ENCODE measurements at regions not wholly inside any gene's neighbourhood (a gene's known extent, or its start where the extent isn't known, plus 50 kb on each side); places are given as distances from the start of the nearest gene placed in this dataset.
"Not testable (repeated sequence)": the region's sequence is repeated elsewhere in the genome, so short reads cannot be mapped to it uniquely, and the experiment has no call there.

DNA sequence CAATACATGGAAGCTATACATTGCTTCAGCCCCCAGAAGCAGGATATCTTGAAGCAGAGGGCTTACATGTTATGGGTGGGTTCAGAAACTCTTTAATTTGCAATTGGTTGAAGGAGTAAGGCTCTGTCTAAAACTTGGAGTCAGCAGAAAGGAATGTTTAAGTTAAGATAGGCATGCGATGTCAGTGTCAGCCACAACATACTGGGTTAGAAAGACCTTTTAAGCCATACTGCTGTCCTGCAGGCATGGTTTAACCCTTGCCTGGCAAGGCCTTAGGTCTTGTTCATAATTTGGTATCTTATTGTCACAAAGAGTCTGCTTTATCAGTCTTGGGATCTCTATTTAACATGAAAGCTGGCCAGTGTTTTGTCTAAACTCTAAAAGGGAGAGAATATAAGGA lies 1619.6 kb upstream of the WWC1 start:
- DNase-seq = no peak

DNA sequence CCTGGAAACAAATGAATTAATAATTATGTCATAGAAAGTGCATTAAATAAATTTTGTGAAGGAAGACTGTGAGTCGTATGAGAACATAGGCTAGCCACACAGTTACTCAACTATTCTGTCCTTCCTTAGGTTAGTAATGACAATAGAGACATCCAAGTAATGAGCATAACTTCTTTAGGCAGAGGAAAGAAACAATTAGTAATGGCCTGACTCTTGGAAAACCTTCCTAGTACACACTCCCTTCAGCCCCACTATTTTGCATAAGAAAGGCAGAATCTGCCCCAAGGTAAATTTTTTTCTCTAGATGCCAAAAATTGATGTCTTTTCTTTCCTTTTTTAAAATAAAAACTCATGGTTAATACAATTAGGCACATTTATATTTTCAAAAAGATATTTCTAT lies 1619.0 kb upstream of the WWC1 start:
- DNase-seq = no peak

DNA sequence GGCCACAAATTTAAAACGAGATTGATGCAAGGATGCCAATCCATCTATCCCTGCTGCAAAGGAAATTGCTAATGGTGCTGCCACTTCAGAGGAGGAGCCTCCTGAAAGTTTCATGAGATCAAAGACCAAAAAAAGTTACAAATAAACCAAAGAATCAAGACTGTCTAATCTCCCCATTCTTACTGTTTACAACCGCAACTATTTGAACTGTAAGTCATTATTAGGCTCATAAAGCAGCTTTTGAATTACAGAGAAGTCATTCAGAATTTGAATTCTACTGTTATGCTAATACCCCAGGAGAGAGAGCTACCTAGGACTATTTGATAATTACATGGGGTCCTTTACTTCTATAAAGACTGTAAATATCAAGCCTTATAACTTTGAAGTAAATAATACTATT lies 1613.6 kb upstream of the WWC1 start:
- DNase-seq = no peak

DNA sequence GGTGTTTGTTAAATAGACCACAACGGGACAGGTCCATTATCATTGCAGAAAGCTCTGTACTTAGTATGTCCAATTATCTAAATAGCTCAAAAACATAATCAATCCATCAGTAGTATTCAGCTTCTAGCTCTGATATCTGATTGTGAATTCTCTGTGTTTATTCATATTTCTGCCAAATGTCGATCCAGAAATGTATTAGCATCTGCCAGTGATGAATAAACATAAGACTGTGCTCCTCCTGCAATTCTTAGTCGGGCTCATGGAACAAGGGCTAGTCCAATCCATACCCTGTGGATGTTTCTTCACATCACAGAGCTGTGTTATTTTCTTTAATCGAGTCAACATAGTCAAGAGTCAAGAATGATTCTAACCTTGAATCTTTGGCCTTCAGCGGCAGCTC lies 1612.1 kb upstream of the WWC1 start:
- no peak for DNase-seq

DNA sequence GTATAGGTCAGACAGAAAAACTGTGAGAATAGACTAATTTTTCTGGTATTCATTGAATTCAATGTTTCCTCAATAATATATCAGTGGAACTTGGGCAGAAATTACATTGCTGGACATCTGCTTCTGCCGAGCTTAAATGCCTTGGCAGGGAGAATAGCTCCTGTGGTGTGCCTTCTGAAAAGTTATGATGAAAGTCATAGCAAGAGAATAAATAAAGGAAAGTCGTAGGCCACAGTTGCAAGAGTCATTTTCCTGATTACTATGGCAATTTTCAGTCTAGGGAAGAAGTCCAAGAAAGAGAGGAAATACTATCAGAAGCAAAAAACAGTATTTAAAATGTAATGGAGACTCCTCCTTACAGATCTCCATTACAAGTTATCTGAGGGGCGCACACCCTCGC lies 1596.1 kb upstream of the WWC1 start:
- no peak for DNase-seq

DNA sequence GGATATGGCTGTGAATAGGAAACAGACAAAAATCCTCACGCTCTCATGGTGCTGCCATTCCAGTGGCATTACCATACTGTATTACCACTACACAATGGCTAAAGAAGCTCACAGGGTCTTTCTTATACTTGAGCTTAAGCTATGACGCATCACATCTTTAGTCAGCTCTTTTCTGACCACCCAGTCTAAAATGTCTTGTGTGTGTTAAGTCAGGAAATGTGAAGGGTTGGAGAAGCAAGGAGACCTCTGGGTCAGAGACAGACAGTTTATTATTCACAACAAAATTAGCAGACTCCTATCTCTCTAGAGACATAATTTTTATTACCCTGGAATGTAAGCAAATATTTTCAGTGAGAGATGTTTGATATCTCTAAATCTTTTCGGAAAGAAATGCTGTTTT lies 1583.2 kb upstream of the WWC1 start:
- DNase-seq = no peak

DNA sequence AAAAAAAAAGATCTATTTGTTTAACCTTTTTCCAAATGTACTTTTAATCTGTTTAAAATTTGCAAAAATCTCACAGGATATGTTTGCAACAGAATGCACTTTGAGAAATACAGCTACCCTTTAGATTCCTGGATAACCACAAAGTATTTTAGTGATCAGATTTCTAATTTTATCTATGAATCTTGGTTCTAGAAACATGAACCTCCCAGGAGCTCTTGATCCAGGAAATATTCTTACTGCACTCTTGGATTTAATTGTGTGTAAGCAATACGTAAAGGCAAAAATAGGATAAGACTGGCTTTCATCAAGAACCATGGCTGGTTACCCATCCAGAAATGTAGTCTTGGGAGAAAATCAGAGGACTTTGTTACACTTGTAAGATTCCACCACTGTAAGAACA lies 1581.8 kb upstream of the WWC1 start:
- DNase-seq = no peak

DNA sequence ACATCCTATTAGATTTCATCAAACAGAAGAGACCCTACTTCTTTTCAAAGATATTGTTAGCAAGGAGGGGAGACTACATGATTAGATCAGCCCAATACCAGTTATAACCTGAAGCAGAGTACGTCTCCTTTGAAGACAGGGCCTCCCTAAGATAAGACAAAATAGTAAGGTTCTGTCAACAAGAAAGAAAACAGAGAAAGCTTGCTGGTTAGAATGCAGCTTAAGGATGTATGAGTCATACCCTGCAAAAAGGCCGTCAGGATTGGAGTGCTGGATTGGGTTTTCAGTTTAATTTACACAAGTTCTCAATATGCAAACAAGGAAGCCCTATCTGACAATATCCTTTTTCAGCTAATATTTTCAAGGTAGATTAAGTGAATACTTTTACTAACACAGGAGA lies 1581.2 kb upstream of the WWC1 start:
- DNase-seq = no peak

DNA sequence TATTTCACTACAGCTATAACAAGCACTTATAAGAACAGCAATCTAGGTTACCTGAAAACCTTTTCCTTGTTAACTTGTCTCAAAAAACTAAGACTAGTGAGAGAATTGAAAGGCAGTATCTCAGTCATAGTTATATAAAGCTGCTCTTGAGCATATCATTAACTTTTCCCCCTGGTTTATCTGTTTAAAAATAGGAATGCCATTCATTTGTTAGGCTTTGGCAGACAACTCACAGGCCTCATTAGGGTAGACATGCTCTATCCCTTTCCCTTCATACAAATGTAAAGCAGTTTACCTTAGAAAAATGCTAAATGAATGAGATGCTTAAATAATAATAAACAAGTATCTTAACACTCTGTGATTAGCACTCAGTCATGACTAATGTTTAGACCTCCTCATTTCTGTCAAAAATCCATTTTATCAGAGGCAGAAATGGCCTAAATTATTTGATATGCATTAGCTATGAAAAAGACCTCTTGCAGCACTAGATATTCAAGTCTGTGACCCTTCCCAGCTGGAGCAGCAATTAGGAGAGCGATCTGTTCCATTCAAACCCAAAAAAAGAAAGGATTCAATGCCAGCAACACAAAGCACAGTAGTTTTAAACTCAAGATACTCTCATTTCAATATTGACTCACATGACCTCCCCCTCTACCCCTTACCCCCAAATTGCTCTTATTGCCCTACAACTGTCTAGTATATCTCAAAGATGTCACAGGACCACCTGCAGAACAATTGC lies 1578.8 kb upstream of the WWC1 start:
- DNase-seq = no peak

DNA sequence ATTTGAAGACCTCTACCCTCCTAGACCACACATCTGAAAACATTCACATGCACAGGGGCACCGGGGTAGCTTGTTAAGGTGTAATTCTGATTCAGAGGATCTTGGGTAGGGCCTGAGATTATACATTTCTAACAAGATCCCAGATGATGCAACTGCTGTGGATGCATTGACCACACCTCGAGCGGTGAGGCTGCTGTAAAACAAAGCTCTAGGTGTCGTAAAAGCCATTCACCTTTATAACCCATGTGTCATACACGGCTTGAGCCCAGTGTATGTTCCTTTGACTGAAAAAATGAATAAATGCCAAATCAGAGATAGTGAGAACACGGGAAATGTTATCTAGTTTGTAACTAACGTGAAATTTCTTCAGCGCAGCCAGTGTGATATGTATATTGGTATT lies 1578.2 kb upstream of the WWC1 start:
- DNase-seq = no peak

DNA sequence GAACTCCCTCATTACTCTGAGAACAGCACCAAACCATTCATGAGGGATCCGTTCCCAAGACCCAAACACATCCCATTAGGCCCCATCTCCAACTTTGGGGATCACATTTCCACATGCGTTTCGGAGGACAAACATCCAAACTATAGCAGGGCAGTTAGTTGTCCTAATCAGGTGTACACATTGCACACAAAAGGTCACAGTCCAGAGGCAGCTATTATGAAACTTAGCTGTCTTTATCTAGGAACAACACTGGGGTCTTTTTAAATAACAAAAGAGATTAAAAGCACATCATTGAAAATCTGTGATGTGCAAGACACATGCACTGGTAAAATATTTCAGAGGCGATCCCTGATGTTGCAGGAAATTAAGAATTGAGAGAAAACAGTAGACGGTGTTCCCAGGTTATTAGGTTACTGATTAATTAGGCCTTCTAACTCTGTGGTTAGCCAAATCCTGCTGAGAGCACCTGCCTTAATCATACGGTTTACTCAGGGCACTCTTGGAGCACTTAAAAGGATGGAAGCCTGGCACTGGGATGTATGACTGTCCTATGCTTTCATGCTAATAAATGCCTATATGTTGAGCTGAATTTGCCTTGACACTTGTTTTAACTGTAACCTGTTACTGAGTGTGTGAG lies 1574.5 kb upstream of the WWC1 start:
- no peak for DNase-seq

DNA sequence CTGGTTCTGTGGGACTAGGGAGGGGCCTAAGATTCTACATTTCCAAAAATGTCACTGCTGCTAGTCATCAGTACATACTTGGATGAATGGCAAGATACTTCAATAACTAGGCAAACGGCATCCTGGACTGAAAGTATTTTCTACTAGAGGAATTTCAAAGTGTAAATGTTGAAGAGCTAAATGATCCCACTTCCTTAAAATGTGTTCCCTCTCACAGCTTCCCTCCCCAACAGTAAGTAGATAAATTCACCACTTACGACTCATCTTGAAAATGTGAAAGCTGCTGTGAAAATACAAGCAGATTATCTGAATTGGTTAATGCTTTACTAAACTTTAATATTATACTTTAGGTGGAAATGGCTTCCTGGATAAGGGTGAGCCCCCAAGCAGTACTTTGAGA lies 1571.5 kb upstream of the WWC1 start:
- DNase-seq = no peak

DNA sequence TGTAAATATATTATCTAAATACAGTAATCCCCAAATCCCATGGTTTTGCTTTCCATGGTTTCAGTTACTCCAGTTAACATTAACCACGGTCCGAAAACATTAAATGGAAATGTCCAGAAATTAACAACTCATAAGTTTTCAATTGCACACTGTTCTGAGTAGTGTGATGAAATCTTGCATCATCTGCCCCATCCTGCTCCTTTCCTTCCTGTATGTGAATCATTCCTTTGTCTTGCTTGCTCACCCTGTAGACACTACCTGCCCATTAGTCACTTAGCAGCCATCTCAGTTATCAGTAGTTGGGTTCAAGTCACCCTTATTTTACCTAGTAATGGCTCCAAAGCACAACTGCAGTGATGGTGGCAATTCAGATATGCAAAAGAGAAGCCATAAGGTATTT lies 1568.5 kb upstream of the WWC1 start:
- DNase-seq = no peak

DNA sequence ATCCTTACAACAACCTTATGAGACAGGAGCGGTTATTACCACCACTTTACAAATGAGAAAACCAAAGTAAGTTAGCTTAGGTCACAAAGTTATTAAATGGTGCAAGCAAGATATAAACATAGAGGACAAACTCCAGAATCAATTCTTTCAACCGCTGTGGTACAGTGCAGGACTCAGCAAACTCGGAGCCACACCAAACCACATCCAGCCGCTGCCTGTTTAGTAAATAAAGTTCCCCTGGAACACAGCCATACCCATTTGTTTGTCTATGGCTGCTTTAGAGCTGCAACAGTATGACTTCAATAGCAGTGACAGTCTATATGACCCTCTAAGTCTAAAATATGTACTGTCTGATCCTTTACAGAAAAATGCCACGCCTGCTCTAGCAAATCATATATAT lies 1567.2 kb upstream of the WWC1 start:
- no peak for DNase-seq

DNA sequence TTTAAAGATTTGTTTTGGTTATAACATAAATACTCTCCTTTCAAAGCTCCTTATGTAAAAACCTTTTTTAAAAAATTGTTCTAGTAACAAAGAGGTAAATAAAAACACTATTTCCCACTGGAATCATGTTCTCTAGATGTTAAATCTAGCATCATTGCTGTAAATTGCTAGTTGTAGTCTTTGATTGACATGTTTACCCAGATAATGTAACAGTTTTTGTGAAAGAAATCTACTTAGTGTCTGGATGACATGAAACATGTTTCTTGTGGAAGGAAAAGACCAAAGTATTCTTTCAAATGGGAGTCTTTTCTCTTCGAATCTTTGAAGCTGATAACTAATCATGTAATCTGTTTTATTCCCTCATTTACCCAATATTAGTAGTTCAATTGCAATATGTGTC lies 1565.9 kb upstream of the WWC1 start:
- DNase-seq = no peak

DNA sequence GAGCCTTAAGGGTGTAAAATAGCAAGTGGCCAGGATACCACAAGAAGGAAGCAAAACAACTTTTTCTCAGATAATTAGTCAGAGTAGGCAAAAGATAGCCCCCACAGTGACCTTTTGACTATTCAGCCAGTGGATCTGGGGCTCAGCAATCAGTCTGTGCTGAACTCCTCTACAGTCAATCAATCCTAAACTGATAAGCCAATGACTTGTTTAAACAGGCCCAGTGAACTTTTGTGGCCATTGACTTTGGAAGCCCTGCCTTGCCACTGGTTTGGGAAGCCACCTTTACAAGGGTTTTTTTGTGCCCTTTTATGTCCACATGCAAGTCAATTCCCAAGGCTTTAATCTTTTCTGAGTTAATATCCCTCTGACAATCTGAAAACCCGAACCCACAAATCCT lies 1565.0 kb upstream of the WWC1 start:
- DNase-seq = no peak

DNA sequence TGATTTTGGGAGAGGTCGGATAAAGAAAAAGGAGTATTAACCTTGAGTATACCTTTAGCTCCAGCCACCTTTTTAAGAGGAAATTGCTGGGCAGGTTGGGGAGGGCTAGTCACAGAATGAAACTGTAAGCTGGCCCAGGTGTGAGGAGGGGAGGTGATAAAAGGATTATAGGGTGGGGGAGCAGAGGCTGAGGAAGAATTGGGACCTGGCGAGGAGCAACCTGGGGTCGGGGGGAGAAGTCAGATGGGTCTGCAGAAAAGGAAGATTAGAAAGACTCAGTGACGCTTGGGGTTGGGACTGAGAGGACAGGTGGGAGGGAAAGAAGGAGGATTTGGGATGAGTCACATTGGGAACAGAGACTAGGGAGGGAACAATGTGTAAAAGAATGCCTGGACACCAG lies 1548.5 kb upstream of the WWC1 start:
- not testable (repeated sequence) for DNase-seq

DNA sequence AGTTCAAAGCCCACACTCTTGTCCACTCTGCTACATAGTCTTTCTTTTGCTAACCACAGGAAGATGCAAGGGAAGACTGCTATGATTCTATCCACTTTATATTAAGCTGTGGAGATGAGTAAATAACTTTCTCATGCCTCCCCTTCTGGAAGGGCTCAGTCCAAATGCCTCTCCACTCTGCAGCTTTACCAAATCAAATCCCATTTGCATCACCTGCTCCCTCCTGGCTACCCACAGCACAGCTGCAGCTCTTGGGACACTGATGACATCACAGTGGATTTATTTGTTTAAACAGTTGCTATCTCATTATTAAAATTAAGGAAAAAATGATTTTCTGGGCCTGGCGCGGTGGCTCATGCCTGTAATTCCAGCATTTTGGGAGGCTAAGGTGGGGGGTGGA lies 1544.9 kb upstream of the WWC1 start:
- no peak for DNase-seq

DNA sequence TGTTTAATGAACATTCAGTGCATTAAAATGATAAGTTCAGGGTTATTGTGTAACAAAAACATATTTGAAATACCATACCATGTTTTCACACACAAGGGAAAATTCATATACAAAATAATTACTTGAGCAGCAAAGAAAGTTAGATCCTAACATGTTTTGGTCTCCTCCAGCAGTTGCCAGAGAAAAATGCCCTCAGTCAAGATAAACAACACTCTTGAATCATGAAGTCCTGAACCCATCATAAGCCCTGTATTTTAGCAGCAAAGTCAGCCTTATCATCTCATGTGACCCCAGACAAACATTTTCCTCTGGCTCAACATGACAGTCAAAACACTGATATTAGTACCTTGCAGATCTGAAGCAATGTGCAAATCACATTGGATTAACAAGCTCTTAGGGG lies 1541.1 kb upstream of the WWC1 start:
- no peak for DNase-seq

DNA sequence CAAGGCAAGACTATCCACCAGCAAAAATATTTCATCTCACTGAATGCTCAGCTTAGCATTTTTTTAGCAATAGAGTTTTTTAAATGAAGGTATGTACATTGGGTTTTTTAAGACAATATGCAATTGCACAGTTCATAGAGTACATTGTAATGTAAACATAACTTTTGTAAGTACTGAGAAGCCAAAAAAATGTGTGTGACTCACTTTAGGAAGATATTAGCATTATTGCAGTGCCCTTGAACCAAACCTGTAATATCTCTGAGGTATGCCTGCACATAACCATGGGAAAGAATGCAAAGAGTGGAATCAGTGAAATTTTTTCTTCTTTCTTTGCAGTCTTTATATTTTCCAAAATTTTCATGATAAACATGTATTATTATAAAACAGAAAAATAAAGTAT lies 1533.3 kb upstream of the WWC1 start:
- DNase-seq = no peak

DNA sequence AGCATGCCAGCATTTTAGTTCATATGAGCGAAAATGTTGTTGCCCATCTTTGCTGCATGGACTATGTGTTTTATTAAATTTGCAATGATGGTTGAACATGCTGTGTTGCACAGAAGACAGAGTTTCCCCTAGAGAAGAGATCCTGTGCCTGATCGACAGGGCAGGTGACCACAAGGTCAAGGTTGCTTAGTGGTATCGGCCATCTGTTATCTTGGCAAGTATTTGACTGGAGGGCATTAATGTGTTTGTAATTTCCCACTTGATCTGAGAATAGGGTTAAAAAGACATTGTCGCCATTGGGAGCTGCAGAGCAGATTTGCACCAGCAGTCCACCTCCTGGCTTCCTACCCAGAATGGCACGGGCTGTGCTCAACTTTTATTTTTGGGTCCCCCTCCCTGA lies 1523.6 kb upstream of the WWC1 start:
- no peak for DNase-seq

DNA sequence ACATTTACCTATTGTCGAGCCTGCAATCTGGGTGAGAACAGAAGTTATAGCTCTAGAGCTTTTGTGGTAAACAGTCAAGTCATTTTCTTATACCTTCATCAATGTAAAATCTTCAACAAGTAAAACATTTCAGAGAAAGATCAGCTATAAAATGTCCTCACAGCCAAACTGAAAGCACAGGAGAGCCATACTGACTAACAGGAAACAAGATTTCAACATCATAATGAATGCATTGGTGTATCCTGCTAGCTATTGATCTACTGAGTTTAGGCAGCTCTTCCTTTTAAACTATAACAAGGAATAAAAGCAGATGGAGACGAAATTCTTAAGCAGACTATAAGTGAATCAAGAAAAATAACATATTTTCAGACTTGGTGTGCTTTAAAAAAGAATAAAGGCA lies 1522.9 kb upstream of the WWC1 start:
- DNase-seq = no peak

DNA sequence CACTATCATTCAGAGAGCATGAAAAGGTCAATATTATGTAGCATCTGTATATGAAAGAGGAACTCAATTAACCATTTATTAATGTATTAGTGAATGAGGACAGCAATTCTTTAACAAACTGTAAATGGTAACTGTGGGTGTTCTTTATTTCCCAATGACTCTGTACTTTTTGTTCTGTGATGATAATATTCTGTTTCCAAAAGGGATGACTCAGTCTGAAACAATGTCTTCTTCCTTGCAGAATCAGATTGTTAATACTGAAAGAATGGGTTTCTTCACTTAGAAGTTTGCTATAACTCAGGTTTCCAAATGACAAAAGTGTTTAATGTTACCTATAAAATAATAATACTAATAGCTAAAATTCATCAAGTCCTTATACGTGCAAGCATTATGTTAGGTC lies 1518.7 kb upstream of the WWC1 start:
- no peak for DNase-seq

DNA sequence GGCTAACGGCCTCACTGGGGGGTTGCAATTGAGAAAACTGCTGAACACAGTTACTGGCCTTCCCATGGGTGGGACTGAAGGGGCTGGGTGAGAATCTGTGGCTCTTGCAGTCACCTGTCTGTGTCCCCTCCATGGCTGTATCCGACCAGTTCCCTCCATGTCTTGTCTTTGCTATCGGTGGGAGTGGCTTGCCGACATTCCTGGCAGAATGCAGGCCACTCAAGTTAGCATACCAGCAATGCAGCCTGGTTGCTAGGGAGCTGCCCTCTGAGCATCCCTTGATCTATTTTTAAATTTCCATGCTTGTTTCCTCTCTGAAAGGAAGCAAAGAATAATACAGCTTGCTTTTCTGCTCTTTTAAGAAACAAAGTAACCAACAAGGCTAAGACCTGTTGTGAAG lies 1509.7 kb upstream of the WWC1 start:
- DNase-seq = peak; percentile 12
